Gastroesophageal sphincter (tissue), 3 donors: ENCODE measurements at regions not wholly inside any gene's neighbourhood (a gene's known extent, or its start where the extent isn't known, plus 50 kb on each side); places are given as distances from the start of the nearest gene placed in this dataset.

Experiments used
- CTCF ChIP-seq, 4 experiments: fragments of 200-600 bp in 2 of 4; fragments of 450-650 bp in 2 of 4; sonication (generic) in 1 of 4; IDR thresholded peaks; one replicate each; pipeline ENCODE4 v1.5.1; 2017 to 2019; ENCODE audit warnings: antibody characterized with exemption in 4 of 4, mild to moderate bottlenecking in 2 of 4, moderate library complexity in 2 of 4
- POLR2A ChIP-seq, 2 donors: fragments of 450-650 bp; IDR thresholded peaks; one replicate each; pipeline ENCODE4 v1.6.1; 2017; ENCODE audit warnings: antibody characterized with exemption in 2 of 2, mild to moderate bottlenecking in 2 of 2, moderate library complexity in 1 of 2

DNA sequence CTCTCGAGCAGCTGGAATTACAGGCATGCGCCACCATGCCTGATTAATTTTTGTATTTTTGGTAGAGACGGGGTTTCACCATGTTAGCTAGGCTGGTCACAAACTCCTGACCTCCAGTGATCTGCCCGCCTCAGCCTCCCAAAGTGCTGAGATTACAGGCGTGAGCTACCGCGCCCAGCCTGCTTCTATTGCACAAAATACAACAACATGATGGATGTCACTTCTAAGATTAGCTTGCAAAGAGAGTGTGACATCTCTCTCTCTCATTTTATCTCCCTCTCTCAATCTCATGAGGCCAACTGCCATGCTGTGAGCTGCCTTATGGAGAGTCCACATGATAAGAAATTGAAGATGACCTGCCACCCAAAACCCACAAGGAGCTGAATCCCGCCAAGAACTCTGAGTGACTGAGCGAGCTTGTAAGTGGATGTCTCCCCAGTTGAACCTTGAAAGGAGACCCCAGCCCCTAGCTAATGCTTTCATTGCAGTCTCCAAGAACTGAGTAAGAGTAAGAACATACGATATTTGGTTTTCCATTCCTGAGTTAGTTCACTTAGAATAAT is 458.5 kb downstream of the RBFOX1 start:
- TF ChIP-seq CTCF (IDR thresholded peaks at IDR 0.05), result no peak
- TF ChIP-seq POLR2A (IDR thresholded peaks at IDR 0.05), result no peak
